ENCODE measurements at regions not wholly inside any gene's neighbourhood (a gene's known extent, or its start where the extent isn't known, plus 50 kb on each side); places are given as distances from the start of the nearest gene placed in this dataset.

DNA sequence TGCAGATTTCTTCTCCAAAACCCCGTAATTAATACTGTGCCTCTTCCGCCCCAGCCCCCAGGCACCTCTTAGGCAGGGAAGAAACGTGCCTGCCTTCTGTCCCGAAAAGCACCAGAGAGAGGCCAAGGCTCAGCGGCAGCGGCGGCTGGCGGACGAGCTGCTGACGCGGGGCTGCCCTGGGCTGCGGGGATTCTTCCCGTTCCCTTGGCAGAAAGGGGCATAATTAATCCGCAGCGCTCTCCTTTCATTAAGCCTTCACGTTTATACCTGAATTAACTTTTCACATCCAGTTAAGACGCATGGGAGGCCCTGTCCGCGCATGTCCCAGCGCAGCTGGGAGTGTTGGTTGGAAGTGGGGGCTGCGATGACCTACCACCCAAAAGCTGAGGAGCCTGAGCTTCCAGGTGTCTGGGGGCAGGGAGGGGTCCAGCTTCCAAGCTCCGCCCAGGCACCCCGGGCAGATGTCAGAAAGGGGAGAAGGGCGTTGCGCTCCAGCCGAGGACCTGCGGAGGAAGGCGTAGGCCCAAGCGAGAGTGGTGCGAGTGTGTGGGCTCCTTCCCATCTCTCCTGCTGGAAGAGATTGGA, 167.4 kb upstream of the LRFN2 start:
- TF ChIP-seq EZH2 (IDR thresholded peaks at IDR 0.05; ENCODE audit: borderline replicate concordance, low read length) (no peak), CTCF (conservative IDR thresholded peaks at IDR 0.05 in 1 of 2, IDR thresholded peaks at IDR 0.05 in 1 of 2; ENCODE audit: extremely low read depth in 1 of 2, insufficient read depth in 1 of 2, low read depth in 1 of 2, low read length in 2 of 2) (no peak)

All from mammary epithelial cell (primary cell).